GM18517 (cell line): ENCODE measurements at regions not wholly inside any gene's neighbourhood (a gene's known extent, or its start where the extent isn't known, plus 50 kb on each side); places are given as distances from the start of the nearest gene placed in this dataset.
"Not testable (repeated sequence)": the region's sequence is repeated elsewhere in the genome, so short reads cannot be mapped to it uniquely, and the experiment has no call there.

Experiments used
- ATAC-seq: cut with Tn5 transposase; IDR thresholded peaks from one replicate; pipeline ENCODE4 v1.9.1; 2021; ENCODE audit warnings: mild to moderate bottlenecking, moderate library complexity; ENCODE audit not compliant: unreplicated experiment

- ATAC-seq = no peak
These were observed 490.0 kb upstream of the TBL1XR1 start for GRCh38 chr3:177687291-177687690.

GRCh38 chr3:177688152-177688551 lies 490.9 kb upstream of the TBL1XR1 start:
- no peak for ATAC-seq

DNA sequence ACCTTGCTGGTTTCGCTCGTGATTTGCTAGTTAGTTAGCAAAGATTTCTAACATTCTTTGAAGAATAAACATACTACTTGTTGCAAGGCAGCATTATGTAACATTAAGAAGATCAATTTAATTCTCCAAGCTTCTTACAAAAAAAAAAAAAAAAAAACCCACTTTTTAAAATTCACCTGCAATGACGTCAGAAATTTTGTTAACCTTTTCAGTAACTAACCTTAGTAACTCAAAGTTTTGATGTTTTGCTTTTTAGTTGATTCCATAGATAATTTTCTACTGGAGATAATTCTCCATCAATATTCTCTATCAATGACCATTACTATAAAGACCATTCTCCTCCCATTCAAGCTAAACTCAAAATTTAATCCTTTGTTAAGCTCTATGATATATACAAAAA lies 491.8 kb upstream of the TBL1XR1 start:
- no peak for ATAC-seq

- no peak for ATAC-seq
These were observed 492.6 kb upstream of the TBL1XR1 start for GRCh38 chr3:177689869-177690268.

- ATAC-seq = no peak
These were observed 493.0 kb upstream of the TBL1XR1 start for GRCh38 chr3:177690306-177690705.

DNA sequence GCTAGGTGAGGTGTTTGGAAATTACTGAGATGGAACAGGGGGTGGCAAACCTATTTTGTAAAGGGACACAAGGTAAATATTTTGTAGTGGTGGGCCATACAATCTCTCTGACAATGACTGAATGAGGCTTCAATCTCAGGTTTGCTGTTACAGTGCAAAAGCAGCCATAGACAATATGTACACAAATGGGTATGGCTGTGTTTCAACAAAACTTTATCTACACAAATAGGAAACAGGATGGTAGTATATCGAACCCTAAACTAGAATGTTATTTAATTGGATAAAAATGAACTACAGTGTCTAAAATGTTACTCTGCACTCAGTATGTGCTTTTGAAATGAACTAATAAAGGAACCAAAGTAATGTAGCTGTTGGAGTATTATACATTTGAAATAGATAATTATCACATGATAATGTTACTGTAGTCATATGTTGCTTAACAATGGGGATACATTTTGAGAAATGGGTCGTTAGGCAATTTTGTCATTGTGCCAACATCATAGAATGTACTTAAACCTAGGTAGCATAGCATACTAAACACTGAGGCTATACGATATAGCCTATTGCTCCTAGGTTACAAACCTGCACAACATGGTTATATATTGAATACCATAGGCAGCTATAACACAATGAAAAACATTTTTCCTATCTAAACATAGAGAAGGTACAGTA lies 495.2 kb upstream of the TBL1XR1 start:
- ATAC-seq = no peak

- ATAC-seq = no peak
These were observed 496.5 kb upstream of the TBL1XR1 start for GRCh38 chr3:177693616-177694264.

DNA sequence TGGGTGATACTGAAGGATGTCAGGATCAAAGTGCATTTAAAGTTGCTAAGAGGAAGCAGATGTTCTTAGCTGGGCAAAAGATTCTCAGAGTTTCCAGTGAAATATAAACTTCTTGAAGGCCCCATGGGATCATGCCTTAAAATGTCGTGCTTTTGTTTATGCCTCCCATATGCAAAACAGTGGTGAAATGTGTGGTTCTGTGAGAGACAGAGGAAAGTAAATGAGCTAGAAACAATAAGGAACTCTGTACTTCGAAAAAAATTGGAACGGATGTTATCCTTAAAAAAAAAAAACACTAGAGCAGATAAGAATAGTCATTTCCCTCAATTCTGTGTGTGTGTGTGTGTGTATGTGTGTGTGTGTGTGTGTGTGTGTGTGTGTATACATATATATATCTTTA lies 497.0 kb upstream of the TBL1XR1 start:
- no peak for ATAC-seq

- ATAC-seq = no peak
These were observed 497.7 kb upstream of the TBL1XR1 start for GRCh38 chr3:177694951-177695350.

DNA sequence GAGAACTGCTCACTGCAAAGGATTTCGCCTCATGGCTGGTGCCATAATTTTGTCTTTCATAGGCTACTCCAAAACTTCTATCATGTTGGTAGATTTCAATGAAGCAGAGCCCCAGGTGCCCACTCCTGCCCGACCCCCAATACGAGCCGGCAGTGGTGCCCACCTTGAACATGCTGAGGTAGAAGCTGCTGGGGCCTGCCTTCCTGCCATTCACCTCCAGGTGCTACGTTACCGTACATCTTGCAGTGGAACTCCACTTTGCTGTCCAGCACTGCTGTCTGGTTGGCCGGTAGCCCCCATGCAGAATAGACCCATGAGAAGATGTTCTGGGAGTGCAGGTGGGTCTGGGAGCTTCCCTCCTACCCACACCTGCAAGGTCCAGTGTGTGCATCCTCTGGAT lies 502.8 kb upstream of the TBL1XR1 start:
- no peak for ATAC-seq

DNA sequence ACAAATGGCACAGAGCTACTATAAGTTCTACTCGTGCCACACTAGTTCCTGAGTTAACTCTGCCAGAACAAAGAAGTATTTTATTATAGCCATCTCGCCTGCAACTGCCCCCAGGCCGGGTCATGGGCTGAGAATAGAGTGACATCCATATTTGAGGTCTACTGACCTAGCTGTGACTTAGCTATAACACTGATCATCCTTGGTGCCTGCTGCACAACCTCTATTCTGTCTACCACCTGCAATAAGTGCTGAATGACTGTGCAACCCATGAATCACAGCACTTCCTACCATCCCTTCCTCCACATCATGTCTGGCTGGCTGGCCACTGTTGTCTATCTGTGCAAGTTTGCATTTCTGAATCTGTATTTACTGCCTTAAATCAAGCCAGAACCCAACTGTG lies 506.5 kb upstream of the TBL1XR1 start:
- ATAC-seq = no peak

- no peak for ATAC-seq
These were observed 508.9 kb upstream of the TBL1XR1 start for GRCh38 chr3:177705976-177706823.

- ATAC-seq = not testable (repeated sequence)
These were observed 512.2 kb upstream of the TBL1XR1 start for GRCh38 chr3:177709470-177709869.

DNA sequence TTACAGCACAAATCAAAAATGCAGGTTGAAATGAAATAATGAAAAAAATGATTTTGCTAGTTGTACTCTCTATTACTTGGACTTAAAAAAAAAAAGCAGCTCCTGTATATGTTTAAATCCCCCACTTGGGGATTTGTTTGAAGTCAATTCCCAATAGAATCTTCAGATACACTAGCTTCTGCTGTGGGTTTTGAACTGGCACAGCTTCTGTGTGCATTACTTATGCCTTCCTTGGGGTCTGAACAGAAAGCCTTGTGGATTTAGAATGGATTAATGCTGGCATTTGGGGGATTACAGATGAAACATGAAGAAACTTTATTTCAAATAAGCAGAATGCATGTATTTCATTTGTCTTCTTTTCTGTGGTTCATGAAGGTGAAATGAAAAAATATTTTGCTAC lies 513.2 kb upstream of the TBL1XR1 start:
- ATAC-seq = no peak

DNA sequence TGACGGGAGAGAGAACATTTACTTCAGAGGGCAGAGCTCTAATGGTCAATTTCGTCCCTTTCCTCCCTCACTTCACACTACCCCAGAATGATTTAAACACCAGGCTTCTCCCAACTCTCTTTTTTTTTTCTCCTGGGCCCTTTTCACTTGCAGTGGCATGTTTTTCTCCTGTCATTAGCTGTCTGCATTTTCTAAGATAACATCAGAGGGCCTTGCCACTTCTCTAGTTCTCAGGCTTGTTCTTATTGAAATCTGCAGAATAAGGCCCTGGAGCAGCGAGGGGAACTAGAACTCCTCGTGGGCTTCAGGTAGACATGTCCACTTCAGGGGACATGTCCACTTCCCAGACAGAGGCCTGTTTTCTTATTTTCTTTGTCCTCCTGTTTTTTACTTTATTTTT lies 514.4 kb upstream of the TBL1XR1 start:
- no peak for ATAC-seq

DNA sequence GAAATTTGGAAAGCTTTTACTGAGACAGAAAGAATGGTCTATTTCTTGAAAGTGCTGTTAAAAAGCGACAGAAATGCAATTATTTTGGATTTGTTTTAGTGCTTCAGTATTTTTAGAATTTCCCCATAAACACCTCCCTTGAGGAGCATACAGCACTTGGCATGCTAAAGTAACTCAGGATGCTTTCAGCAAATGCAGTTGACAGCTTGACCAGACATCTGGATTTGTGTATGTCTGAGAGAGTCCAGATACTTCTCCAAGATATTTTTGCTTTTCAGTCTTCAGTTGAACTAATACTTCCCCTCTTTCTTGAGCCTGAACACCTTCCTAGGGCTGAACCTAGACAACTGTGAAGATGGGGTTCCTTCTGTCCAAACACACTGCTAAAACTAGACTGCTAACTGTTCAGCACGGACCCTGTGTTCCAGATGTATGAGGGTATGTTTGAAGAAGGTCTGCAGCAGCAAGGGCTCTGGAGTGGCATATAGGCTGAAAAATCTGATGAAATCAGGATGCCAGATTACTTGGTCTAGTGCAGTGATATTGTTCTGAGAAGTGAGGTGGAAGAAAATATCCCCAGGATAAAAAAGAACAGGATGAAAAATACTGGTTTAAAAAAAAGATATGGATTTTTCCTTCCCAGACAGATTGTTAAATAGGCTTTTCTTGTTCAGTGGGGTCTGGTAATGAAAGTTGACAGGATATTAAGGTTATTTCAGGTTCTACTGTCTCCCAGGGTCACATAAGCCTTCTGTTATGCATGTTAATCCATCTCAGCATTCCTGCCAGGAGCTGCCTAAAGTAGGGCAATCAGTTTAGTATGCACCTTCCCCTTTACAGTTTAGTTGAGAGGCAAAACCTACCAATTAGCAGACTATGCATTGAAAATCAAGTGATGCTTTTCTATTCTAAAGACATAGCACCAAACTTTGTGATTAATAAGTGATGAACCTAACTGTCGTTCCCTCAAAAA lies 516.9 kb upstream of the TBL1XR1 start:
- no peak for ATAC-seq

- ATAC-seq = no peak
These were observed 517.7 kb upstream of the TBL1XR1 start for GRCh38 chr3:177714945-177715344.

DNA sequence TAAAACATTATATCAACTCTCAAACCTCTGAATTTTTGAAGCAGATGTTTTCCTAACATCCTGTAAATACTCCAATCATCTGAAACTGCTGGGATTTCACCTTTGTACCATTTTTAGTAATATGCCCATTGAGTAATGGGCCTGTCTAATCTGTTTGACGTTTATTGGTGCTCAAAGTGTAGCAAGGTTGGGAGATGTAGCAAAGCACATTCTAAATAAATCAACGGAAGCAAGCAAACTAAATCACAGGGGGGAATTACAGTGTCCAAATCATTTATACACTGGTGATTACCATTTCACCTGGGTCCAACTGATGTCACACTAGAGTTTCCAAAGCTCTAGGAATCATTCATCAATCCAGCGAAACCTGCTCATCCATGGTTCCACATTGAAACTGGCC lies 518.7 kb upstream of the TBL1XR1 start:
- ATAC-seq = no peak

DNA sequence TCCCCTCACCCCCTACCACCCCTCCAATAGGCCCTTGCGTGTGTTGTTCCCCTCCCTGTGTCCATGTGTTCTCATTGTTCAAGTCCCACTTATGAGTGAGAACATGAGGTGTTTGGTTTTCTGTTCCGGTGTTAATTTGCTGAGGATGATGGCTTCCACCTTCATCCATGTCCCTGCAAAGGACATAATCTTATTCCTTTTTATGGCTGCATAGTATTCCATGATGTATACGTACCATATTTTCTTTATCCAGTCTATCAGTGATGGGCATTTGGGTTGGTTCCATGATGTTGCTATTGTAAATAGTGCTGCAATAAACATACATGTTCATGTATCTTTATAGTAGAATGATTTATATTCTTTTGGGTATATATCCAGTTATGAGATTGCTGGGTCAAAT lies 523.6 kb upstream of the TBL1XR1 start:
- not testable (repeated sequence) for ATAC-seq

DNA sequence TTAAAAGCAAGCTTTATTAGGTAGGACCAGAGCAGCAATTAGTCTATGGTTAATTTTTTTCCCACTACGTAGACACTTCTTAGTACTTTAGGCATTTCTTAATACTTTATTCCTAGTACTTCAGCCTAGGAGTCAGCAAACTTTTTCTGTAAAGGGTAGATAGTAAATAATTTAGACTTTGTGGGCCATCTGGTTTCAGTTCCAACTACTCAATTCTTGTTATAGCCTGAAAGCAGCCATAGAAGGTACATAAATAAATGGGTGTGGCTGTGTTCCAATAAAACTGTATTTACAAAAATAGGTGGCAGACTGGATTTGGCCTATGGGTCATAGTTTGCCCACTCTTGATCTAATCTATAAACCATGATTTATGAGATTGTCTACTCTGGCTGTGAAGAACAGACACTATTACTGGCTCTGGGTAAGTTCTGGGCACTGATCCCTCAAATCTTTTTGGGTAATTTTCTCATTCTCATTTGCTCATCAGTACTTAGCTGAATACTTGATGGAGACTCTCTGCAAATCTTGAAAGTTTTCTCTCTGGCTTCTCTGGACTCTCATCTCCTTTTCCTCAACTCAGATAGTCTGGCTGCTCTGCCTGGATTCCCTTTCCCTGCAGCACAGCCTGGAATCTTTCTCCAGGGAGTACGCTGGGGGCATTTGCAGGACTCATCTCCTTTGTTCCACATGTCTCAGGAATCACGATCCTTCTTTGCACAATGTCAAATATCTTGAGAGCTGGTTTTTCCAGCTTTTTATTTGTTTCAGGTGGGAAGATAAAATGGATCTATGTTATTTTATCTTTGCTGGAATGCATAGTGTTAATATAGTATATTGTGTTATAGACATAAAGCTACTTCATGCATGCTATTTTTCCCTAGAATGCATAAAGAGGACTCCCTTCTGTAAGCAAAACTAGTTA lies 524.8 kb upstream of the TBL1XR1 start:
- ATAC-seq = no peak
